ENCODE measurements at regions not wholly inside any gene's neighbourhood (a gene's known extent, or its start where the extent isn't known, plus 50 kb on each side); places are given as distances from the start of the nearest gene placed in this dataset.
"Not testable (repeated sequence)": the region's sequence is repeated elsewhere in the genome, so short reads cannot be mapped to it uniquely, and the experiment has no call there.

DNA sequence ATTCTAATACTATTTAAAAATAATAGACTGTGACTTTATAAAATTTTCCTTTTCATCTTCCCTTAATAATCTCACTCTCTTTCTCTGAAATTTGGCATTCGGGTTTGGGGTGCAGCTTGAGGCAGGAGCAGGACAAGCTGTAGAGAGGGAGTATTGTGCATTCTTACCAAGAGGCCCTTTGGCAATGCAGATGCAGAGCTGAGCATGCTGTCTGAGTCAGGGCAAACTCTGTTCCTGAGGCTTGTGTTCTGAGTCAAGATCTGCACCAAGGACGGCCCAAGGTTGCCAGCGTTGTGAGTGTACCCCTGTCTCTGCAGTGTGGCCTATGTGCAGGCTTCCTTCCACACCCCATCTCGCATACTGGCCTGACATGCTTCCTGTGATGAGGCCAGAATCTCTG is 343.8 kb upstream of the FRG2C start:
- no peak for DNase-seq (ENCODE audit: low spot score)

DNA sequence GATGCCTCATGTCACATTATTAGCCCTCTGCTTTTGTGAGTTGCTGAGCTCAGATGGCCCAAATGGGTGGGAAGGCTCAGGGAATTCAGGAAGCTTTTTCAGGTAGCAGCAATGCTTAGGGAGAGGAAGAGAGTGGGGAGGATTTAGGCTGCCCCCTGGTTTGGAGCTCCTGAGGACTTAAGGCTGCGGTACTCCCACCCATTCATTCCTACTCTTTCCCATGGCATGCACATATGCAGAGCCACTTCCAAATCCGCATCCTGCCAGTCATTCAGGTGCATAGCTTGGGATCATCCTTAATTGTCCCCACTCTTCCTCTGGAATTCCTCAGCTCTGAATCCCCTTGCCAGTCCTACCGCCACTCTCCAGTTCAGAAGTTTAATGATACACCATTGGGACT is 343.1 kb upstream of the FRG2C start:
- no peak for DNase-seq (ENCODE audit: low spot score)

DNA sequence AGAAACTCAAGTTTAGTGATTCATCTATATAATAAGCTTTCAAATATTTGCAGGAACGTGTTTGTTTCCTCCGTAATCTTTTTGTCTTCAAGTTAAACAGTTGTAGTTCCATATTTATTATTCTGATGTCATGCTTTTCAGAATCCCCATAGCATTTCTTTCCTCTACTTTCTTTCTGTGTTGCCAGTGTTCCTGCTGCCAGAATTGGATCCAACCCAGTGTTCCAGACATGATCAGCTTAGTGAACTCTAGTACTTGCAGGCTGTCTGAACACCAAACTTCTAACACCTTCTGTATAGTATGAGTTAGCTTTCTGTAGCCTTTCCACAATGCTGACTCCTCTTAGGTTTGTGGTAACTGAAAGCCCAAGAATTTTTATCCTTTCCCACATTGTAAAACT is 340.2 kb upstream of the FRG2C start:
- DNase-seq (ENCODE audit: low spot score) = not testable (repeated sequence)

DNA sequence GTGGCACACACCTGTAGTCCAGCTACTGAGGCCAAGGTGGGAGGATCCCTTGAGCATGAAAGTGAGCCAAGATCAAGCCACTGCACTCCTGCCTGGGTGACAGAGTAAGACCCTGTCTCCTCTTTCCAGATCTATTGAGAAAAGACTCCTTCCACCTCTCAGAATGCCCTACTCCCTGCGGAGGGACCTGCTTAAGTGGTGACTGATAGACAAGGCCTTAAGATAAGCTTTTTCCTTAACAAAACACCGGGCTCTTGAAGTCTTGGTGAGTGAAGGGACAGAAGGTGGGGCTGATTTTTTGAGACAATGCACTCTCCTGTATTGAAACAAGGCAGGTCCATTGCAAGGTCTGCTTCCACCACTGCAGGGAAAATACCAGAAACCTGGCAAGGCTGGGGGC is 338.4 kb upstream of the FRG2C start:
- DNase-seq (ENCODE audit: low spot score) = no peak

DNA sequence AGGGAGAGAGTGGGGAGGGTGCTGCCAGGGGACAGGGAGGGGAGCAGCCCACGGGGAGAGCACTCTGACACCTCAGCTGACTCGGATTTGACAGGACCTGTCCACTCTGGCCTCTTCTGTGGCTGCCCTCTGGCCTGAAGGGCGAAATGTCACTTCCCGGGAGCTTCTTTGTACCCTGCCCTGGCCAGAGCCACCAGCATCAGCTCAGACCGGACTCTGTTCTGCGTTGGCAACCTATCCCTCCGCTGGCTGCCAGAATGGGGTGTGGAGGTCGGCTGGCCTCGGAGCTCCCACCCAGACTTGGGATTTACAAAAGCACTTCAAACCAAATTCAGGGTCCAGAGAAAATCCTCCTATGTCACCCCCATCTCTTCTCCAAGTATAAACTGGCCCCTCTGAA is 336.7 kb upstream of the FRG2C start:
- no peak for DNase-seq (ENCODE audit: low spot score)

DNA sequence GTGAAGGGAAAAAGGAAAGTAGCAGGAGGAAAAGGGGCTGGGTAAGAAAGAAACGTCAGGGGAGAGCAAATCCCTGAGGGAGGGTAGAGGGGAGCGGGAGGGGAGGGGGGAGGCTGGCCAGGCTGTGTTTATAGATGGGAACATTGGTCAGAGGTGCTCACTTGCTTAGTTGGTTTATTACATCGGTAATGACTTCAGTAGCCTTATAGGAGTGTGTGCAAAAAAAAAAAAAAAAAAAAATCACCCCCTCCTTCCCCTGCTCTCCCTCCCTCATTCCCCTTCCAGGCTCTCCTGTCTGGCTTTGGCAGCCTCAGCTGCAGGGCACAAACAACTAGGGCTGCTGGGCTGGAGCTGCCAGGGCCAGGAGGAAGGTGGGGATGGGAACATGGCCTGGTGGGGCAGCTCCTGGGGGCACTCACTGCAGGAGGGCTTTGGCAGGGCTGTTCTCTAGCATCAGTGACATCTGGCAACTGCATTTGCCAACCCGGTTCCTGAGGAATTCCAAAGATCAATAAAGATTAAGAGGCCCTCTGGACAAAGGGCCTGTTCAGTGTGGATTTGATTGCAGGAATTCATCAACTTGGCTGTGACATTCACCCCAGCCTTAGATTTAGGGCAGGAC is 334.5 kb upstream of the FRG2C start:
- DNase-seq (ENCODE audit: low spot score) = no peak

DNA sequence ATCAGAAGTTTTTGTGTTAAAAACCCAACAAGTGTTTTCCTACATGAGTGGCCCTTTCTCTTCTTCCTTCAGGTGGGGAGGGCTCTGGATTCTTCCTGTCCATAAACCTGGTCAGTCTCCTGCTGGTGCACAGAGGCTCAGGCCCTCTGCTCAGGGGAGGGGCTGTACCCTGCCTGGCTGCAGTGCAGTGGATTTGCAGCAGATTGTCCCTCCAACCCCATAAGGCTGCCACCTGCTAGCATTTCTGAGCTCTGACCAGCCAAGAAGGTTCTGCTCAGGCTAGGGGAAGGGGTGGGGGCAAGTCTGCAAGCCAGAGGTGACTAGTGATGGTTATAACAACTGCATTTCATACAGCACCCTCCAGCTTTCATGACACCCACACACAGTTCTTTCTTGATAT is 333.7 kb upstream of the FRG2C start:
- not testable (repeated sequence) for DNase-seq (ENCODE audit: low spot score)

DNA sequence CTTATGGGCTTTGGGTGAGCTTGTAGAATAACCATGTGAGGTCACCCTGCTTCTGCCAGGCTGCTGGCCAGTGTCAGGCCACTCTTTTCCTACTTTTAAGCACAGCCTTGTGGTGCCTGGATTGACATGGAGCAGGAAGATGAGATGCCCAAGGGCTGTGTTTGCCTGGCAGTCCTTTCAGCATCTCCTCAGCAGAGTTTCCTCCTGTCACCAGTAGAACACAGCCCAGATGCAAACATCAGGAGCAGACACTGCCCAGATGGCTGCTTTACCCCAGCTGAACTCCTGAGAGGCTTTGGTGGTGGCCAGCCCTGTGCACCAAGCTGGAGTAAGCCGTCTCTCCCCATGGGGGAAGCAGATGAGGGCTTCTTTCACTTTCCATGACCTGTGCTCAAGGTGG is 332.0 kb upstream of the FRG2C start:
- not testable (repeated sequence) for DNase-seq (ENCODE audit: low spot score)

DNA sequence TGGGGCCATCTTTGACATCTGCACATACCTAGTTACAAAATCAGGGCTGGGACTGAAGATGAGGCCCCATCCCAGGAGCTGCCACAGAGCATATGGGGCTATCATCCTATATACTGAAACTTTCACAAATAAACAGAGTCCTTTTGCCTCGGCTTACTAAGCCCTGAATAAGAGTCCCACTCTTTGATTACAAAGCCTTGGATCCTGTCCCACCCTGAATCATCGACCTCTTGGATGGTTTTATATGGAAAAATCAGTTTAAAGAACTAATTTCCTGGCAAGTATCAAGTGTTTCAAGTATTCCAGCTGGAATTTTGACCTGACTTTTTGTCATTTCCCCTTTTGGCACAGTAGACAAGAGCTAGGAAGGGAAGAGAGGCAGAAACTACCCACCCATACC is 331.3 kb upstream of the FRG2C start:
- no peak for DNase-seq (ENCODE audit: low spot score)

DNA sequence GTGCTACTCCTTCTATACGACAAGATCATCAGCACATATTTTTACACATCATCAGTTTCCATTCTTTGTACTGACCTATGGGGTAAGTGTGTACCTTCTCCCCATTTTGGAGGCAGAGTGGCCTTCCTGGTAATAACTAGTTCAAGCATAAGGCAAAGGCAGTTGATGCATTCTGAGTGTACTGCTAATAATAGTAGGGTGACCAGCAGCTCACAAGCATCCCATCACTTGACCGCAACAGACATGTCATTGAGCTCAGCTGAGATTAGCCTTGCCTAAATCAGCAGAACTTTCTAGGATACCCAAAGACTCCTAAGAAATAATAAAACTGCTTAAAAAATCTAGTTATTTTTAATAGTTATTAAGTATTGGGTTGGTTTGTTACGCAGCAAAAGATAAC is 329.8 kb upstream of the FRG2C start:
- no peak for DNase-seq (ENCODE audit: low spot score)

DNA sequence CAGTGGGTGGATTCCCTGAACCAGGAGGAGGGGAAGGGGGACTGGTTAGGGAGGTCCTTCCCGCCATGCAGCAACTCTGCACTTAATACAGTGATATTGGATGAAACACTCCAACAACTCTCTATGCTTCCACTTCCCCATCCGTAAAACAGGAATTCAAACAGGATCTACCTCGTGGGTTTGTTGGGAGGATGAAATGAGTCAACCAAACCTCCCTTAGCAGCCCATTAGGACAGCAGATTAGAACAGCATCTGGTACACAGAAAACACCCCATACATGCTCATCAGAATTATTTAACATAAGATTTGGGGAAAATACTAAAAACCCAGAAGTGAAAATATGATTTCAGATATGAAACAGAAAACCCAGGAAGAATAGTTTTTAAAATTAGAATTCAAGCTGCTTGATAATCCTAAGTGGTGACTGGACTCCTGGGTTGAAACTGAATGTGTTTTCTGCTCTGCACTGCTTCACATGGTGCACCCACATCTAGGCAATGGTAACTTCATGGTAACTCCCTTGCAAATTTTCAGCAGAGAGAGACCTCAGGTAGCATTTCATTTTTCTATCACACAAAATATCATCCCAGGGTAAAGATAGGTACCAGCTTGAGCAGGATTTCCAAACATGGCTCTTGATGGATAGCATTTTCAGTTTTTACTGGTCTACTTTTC is 326.8 kb upstream of the FRG2C start:
- no peak for DNase-seq (ENCODE audit: low spot score)

DNA sequence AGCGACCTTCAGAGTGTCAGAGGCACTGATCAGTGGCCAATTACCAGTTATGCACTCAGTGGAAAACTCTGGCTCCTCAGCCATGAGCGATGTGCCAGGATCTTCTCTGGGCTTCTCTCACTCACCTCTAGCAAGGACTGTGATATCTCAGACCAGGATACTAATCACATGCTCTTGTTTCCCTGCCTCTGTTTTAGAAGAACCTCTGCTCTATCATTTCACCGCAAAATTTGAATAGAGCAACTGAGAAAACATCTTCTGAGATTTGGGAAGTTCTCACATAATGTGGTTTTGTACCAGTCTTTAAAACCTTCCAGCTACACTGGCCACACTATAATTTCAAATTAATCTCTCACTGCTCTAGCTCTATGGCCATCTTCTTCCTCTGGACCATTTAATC is 325.8 kb upstream of the FRG2C start:
- DNase-seq (ENCODE audit: low spot score) = no peak

DNA sequence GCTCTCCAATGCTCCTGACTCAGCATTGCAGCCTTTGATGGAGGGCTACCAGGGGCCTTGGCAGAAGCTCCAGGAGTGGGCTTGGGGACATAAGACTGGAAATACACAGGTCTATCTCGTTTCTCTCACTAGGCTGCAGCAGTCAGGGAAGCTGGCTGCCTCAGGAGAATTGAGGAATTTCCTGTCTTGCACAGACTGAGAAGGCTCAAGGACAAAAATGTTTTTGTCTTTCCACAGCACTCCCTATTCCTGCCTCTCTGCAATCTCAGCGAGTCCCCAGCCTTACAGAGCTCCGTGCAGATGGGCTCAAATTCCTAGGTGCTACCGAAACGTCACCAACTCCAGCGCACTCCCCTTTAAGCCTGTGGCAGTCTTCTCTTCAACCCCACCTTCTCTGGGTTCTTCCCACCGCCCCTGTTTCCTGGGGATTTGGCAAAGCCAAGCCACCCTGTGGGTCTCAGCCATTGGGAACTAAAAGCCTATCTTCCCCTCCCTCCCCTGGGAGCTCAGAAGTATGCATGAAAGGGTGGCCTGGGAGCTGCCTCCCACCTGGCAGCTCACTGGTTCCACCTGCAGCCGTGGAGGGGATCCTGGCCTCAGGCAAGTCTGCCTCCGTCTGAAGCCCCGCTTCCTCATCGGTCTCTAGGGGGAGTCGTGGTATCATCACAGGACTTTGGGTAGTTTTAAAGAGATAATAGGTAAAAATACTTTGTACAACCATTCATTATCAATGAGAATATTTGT is 322.6 kb upstream of the FRG2C start:
- DNase-seq (ENCODE audit: low spot score) = no peak

DNA sequence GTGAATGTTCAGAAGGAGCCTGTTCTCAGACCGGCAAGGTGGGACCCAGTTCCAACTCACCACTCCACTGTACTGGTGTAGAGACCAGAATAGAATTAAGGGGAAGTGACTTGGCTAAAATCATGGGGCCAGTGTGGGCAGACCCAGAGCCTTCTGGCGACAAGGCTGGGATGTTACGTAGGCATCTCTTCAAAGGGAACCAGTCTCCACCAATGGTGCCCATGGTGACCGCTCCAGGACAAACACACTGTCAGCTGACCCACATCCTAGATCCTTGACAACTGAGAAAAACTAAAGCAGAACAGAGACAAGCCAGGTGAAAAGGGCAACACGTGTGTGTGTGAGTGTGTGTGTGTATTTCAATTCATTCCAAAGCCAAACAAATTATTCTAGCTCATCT is 321.7 kb upstream of the FRG2C start:
- no peak for DNase-seq (ENCODE audit: low spot score)

DNA sequence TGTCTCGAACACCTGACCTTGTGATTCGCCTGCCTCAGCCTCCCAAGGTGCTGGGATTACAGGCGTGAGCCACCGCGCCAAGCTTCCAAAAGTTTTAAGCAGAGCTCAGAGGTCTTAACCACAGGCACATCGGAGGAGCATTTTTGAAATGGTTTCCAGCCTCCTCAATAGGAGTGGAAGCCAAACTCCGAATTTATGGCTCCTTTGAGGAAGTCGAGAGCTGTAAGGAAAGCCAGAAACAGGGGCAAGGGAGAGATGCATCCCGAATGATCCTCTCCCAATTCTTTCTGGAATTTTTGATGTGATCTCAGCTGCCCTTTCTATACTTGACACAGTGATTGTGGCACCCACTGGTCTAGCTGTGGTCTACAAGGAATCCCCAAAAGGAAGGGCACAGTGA is 313.6 kb upstream of the FRG2C start:
- DNase-seq (ENCODE audit: low spot score) = not testable (repeated sequence)

DNA sequence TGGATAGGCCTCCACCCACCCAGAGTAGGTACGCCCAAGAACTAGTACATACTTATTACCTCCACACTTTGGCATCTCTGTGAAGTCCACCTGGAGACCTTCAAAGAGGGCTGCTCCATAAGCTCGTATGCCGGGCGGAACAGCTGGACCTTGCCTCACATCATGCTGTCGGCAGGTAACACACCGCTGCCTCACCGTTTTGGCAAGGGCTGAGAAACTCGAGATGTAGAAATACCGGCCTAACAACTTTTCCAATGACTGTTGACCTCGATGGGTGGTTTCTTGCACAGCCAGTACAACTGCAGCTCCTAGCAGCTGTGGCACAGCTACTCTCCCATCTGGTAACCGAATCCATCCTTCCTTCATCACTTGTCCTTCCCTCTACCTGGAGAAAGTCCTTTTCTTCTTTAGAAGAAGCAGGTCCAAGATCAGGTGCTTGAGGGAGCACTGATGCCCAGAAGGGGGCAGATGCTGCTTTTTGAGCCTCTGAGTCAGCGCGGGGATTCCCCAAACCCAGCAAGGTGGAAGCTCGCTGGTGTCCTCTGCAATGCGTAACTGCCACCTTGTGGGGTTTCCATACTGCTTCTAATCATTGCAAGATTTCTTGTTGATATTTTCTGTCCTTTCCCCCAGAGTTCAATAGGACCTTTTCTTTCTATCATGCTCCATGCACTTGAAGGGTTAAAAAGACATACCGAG is 301.9 kb upstream of the FRG2C start:
- not testable (repeated sequence) for DNase-seq (ENCODE audit: low spot score)

DNA sequence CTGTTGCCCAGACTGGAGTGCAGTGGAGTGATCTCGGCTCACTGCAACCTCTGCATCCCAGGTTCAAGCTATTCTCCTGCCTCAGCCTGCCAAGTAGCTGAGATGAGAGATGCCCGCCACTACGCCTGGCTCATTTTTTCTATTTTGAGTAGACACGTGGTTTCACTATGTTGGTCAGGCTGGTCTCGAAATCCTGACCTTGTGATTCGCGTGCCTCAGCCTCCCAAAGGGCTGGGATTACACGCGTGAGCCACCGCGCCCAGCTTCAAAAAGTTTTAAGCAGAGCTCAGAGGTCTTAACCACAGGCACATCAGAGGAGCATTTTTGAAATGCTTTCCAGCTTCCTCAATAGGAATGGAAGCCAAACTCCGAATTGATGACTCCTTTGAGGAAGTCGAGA is 291.2 kb upstream of the FRG2C start:
- not testable (repeated sequence) for DNase-seq (ENCODE audit: low spot score)

DNA sequence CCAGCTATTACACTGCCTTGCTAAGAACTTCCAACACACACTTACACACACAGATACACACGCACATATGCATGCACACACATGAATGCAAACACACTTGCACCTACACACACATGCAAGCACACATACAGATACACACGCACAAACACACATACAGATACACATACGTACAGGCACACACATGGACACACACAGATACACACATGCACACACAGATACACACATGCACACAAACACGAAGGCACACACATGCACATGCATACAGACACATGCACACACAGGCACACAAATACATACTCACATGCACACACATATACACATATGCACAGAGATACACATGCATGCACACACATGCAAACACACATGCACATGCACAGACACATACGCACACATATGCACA is 284.3 kb upstream of the FRG2C start:
- DNase-seq (ENCODE audit: low spot score) = not testable (repeated sequence)

DNA sequence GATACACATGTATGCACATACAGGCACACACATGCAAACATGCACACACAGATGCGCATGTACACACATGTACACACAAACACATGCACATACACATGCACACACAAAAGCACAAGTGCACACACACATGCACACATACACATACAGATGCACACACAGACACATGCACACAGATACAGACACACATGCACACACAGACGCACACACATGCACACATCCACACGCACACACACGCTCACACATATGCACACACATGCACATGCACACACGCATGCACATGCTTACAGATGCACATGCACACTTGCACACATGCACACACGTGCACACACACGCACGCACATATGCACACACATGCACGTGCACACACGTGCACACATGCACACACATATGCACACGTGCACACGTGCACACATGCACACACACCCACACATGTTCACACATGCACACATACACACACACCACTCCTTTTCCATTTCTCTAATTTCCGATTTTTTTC is 283.8 kb upstream of the FRG2C start:
- DNase-seq (ENCODE audit: low spot score) = no peak

DNA sequence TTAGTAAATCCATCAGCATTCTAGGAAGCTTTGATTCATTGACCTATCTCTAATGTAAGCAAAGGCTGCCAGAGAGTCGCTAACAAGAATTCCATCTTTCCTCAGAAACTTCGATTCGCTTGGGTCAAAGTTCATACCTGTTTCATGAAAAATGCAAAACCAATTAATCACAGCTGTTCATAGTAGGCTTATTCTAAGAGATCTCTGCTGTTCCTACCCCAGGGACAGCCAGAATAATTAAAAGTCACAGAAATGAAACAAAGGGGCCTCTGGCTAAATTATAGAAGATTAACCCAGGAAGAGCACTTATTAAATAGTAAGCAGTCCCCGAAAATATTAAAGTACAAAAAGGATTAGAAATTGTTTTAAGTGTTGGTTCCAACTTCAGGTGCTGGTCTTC is 280.1 kb upstream of the FRG2C start:
- not testable (repeated sequence) for DNase-seq (ENCODE audit: low spot score)

DNA sequence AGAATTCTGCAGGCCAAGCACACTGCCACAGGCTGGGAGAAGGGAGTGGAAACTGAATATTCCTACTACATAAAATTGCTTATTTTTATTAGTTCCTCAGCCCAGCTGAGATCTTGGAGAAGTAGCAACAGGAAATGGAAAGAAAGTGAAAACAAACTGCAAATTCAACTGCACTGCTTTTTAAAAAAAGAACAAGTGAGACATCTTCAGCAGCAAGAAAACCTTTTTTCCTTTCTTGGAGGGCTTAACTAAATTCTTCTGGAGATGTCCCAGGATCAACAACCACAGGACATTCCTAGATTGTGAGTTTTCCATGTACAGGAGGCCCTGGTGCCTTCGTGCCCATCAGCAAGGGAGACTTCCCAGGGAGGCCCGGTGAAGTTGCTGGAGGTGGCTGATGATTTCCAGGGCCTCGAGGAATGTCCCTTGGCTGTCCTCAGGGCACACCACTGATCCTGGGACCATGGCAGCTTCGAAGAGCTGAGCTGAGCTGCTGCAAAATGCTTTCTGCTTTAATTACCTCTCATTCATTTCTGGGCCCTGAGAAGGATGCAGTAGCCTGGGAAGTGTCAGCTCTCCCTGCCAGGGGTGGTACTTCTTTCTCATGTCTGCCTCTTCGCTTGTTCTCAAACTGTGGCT is 275.5 kb upstream of the FRG2C start:
- DNase-seq (ENCODE audit: low spot score) = not testable (repeated sequence)

DNA sequence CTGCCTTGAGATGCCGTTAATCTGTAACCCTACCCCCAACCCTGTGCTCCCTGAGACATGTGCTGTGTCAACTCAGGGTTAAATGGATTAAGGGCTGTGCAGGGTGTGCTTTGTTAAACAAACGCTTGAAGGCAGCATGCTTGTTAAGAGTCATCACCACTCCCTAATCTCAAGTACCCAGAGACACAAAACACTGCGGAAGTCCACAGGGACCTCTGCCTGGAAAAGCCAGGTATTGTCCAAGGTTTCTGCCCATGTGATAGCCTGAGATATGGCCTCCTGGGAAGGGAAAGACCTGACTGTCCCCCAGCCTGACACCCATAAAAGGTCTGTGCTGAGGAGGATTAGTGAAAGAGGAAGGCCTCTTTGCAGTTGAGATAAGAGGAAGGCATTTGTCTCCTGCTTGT is 270.8 kb upstream of the FRG2C start:
- DNase-seq (ENCODE audit: low spot score) = not testable (repeated sequence)
